Calu3 (cell line): ENCODE measurements at regions not wholly inside any gene's neighbourhood (a gene's known extent, or its start where the extent isn't known, plus 50 kb on each side); places are given as distances from the start of the nearest gene placed in this dataset.
"Not testable (repeated sequence)": the region's sequence is repeated elsewhere in the genome, so short reads cannot be mapped to it uniquely, and the experiment has no call there.

Source experiments
- BruUV-seq: library from RNA; stranded (reverse); fragments of 400-500 nt; replicated peaks from 2 replicates; lab custom pipeline; 2021; lab: Mats Ljungman, UMichigan
- CTCF ChIA-PET: fragments of 300-600 bp; sonication (Branson Sonifier 250); formaldehyde crosslinking; loops from one replicate; lab custom pipeline; 2022; ENCODE audit warnings: antibody characterized with exemption; lab: Charles Lee
- DNase-seq: peaks from one replicate; pipeline ENCODE4 v3.0.0; 2022
- H3K27ac Mint-ChIP-seq: one replicate; pipeline ENCODE4 v1.8.0; 2022; ENCODE audit warnings: mixed read lengths; ENCODE audit not compliant: unreplicated experiment
- H3K27me3 Mint-ChIP-seq: one replicate; pipeline ENCODE4 v1.8.0; 2022; ENCODE audit warnings: mixed read lengths; ENCODE audit not compliant: unreplicated experiment
- H3K36me3 Mint-ChIP-seq: one replicate; pipeline ENCODE4 v1.8.0; 2022; ENCODE audit warnings: mild to moderate bottlenecking, moderate library complexity, mixed read lengths; ENCODE audit not compliant: insufficient read depth, unreplicated experiment
- H3K4me1 Mint-ChIP-seq: one replicate; pipeline ENCODE4 v1.8.0; 2022; ENCODE audit warnings: mild to moderate bottlenecking, low read depth, mixed read lengths; ENCODE audit not compliant: unreplicated experiment
- H3K4me3 Mint-ChIP-seq: one replicate; pipeline ENCODE4 v1.8.0; 2022; ENCODE audit warnings: mild to moderate bottlenecking, low read depth, moderate library complexity, mixed read lengths; ENCODE audit not compliant: unreplicated experiment
- H3K9me3 Mint-ChIP-seq: one replicate; pipeline ENCODE4 v1.8.0; 2022; ENCODE audit warnings: low read depth, mixed read lengths; ENCODE audit not compliant: unreplicated experiment
- intact Hi-C: fragments of 100-400 bp; cut with micrococcal nuclease; formaldehyde crosslinking; loops from one replicate; pipeline ENCODE4 v1.10.0; 2022; ENCODE audit not compliant: unreplicated experiment
- TF ChIP-seq, protein P1 (sequence below): fragments of 200-600 bp; IDR thresholded peaks from one replicate; pipeline ENCODE4 v1.8.0; 2022; ENCODE audit warnings: antibody characterized with exemption; ENCODE audit not compliant: unreplicated experiment

DNA sequence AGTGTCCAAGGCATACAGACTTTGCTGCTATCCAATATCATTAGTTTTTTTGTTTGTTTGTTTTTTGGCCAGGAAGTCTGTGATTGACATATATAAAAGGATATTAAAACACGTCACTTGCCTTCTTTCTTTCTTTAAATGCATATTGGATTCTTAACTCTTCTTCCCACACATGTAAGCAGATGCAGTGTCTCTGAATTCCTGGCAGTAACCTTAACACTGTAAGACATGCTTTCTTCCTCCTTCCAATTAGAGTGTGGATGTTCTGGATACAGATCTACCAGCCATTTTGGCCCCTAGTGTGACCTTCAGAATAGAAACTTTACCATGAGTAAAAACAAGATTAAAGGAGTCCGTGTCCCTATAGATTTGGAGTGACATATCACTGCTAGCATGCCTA lies 967.4 kb upstream of the PRR20A start:
- no peak overlapping the region for H3K4me3 Mint-ChIP-seq
- H3K36me3 Mint-ChIP-seq, result no peaks in the 10 kb centered on the region
- H3K27ac Mint-ChIP-seq, result no peak overlapping the region
- CTCF ChIA-PET, result no interaction called here
- H3K4me1 Mint-ChIP-seq, result no peaks in the 10 kb centered on the region
- TF ChIP-seq, protein P1, sequence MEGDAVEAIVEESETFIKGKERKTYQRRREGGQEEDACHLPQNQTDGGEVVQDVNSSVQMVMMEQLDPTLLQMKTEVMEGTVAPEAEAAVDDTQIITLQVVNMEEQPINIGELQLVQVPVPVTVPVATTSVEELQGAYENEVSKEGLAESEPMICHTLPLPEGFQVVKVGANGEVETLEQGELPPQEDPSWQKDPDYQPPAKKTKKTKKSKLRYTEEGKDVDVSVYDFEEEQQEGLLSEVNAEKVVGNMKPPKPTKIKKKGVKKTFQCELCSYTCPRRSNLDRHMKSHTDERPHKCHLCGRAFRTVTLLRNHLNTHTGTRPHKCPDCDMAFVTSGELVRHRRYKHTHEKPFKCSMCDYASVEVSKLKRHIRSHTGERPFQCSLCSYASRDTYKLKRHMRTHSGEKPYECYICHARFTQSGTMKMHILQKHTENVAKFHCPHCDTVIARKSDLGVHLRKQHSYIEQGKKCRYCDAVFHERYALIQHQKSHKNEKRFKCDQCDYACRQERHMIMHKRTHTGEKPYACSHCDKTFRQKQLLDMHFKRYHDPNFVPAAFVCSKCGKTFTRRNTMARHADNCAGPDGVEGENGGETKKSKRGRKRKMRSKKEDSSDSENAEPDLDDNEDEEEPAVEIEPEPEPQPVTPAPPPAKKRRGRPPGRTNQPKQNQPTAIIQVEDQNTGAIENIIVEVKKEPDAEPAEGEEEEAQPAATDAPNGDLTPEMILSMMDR, result no peak
- intact Hi-C loops, result no loop called here
- BruUV-seq, result no TSS peak
- DNase-seq, result no peak
- no peaks in the 10 kb centered on the region for H3K27me3 Mint-ChIP-seq
- peaks cover 3% of the 10 kb centered on the region for H3K9me3 Mint-ChIP-seq

DNA sequence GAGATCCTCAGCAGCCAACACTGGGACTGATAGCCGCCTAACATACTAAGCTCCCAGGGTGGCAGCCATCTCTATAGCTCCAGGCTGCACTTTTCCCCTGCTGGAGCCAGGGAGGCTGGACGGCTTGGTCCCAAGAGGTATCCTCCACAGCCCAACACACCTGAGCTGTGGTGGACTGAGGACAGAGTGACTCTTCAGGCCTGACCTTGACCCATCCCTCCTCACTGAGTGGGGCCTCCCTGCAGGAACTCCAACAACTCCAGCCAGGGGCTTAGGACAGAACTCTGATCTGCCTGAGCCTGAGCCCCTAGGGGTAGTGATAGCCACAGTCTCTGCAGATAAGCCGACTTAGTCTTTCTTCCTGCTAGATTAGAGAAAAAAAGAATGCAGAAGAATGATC lies 958.1 kb upstream of the PRR20A start:
- Mint-ChIP-seq H3K36me3 (no peaks in the 10 kb centered on the region), H3K4me3 (no peak overlapping the region), H3K4me1 (no peaks in the 10 kb centered on the region), H3K27me3 (no peaks in the 10 kb centered on the region), H3K27ac (no peak overlapping the region), H3K9me3 (no peaks in the 10 kb centered on the region)
- TF ChIP-seq, protein P1, result no peak
- CTCF ChIA-PET, result no interaction called here
- no TSS peak for BruUV-seq
- DNase-seq, result no peak
- intact Hi-C loops, result no loop called here

DNA sequence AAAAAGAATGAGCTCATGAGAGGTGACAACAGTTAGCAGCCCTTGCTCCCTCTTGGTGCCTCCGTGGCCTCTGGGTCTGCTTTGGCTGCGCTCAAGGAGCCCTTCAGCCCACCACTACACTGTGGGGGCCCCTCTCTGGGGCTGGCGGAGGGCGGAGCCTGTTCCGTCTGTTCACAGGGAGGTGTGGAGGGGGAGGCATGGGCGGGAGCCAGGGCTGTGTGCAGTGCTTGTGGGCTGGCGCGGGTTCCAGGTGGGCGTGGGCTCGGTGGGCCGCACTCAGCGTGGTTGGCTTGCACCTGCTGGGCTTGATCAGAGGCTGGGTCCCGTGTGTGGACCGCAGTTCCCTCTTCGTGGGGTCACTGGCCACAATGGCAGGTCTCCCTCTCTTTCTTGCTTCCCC lies 953.4 kb upstream of the PRR20A start:
- no peaks in the 10 kb centered on the region for H3K4me1 Mint-ChIP-seq
- no peaks in the 10 kb centered on the region for H3K36me3 Mint-ChIP-seq
- BruUV-seq, result no TSS peak
- no peak overlapping the region for H3K4me3 Mint-ChIP-seq
- DNase-seq, result no peak
- H3K27ac Mint-ChIP-seq, result no peak overlapping the region
- TF ChIP-seq, protein P1, result no peak
- no peaks in the 10 kb centered on the region for H3K9me3 Mint-ChIP-seq
- no peaks in the 10 kb centered on the region for H3K27me3 Mint-ChIP-seq
- intact Hi-C loops, result no loop called here
- CTCF ChIA-PET, result no interaction called here

DNA sequence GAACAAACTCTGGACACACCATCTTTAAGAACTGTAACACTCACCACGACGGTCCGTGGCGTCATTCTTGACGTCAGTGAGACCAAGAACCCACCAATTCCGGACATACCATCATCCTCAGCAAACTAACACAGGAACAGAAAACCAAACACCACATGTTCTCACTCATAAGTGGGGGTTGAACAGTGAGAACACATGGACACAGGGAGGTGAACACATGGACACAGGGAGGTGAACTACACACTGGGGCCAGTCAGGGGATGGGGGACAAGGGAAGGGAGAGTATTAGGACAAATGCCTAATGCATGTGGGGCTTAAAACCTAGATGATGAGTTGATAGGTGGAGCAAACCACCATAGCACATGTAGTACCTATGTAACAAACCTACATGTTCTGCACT lies 952.1 kb upstream of the PRR20A start:
- H3K27me3 Mint-ChIP-seq, BruUV-seq, intact Hi-C loops, H3K4me3 Mint-ChIP-seq, H3K9me3 Mint-ChIP-seq, H3K27ac Mint-ChIP-seq, H3K36me3 Mint-ChIP-seq, DNase-seq, H3K4me1 Mint-ChIP-seq, CTCF ChIA-PET: not testable (repeated sequence)

DNA sequence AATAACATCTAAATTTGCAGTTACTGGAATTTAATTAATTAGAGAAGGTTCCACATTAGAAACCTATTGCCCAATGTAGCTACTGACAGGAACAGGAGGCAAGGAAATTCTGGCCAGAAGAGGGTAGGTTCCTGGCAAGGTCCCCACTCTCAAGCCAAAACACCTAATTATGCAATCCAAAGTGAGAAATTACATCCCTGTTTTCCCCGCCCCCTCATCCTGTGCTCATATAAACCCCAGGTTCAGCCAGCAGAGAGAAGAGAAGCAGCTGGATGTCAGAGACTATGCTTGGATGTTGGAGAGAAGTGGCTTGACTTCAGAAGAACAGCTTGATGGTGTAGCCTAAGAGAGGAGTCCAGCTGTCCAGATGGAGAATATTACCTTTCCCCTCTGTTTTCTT lies 951.3 kb upstream of the PRR20A start:
- intact Hi-C loops, result no loop called here
- no peaks in the 10 kb centered on the region for H3K4me1 Mint-ChIP-seq
- H3K36me3 Mint-ChIP-seq, result no peaks in the 10 kb centered on the region
- TF ChIP-seq, protein P1, result no peak
- no peak for DNase-seq
- CTCF ChIA-PET, result no interaction called here
- no TSS peak for BruUV-seq
- no peak overlapping the region for H3K27ac Mint-ChIP-seq
- H3K27me3 Mint-ChIP-seq, result no peaks in the 10 kb centered on the region
- no peaks in the 10 kb centered on the region for H3K9me3 Mint-ChIP-seq
- no peak overlapping the region for H3K4me3 Mint-ChIP-seq
